Trophoblast cell (in vitro differentiated cells and primary cell): ENCODE measurements at regions not wholly inside any gene's neighbourhood (a gene's known extent, or its start where the extent isn't known, plus 50 kb on each side); places are given as distances from the start of the nearest gene placed in this dataset.

ENCODE experiments used
- DNase-seq, 2 donors: peaks; one replicate each; pipeline ENCODE4 v3.0.0-alpha.2; 2016
- H2AFZ ChIP-seq: 2 replicates; pipeline ENCODE4 v1.6.1; 2013; ENCODE audit warnings: low read length, moderate library complexity, mild to moderate bottlenecking; ENCODE audit not compliant: insufficient read depth, poor library complexity
- H2AK5ac ChIP-seq: 2 replicates; pipeline ENCODE4 v1.6.1; 2013; ENCODE audit warnings: mild to moderate bottlenecking, low read length
- H2BK120ac ChIP-seq: 2 replicates; pipeline ENCODE4 v1.6.1; 2013; ENCODE audit warnings: low read length, mild to moderate bottlenecking, moderate library complexity; ENCODE audit not compliant: insufficient read depth, poor library complexity
- H2BK12ac ChIP-seq: 2 replicates; pipeline ENCODE4 v1.6.1; 2013; ENCODE audit warnings: mild to moderate bottlenecking, low read length, moderate library complexity
- H2BK5ac ChIP-seq: 2 replicates; pipeline ENCODE4 v1.6.1; 2013; ENCODE audit warnings: low read length, low read depth, moderate library complexity, mild to moderate bottlenecking; ENCODE audit not compliant: poor library complexity
- H3K14ac ChIP-seq: 2 replicates; pipeline ENCODE4 v1.6.1; 2013; ENCODE audit warnings: mild to moderate bottlenecking, low read length
- H3K18ac ChIP-seq: 2 replicates; pipeline ENCODE4 v1.6.1; 2013; ENCODE audit warnings: mild to moderate bottlenecking, low read length
- H3K23ac ChIP-seq: 2 replicates; pipeline ENCODE4 v1.6.1; 2013; ENCODE audit warnings: low read length
- H3K27ac ChIP-seq: 2 replicates; pipeline ENCODE4 v1.5.1; 2013; ENCODE audit warnings: low read depth, mild to moderate bottlenecking, inconsistent platforms, low read length, moderate library complexity
- H3K27me3 ChIP-seq: 2 replicates; pipeline ENCODE4 v1.6.1; 2013; ENCODE audit warnings: inconsistent platforms, mild to moderate bottlenecking, low read length, moderate library complexity; ENCODE audit not compliant: insufficient read depth
- H3K36me3 ChIP-seq, 2 experiments: 1 replicate in 1 of 2; 2 replicates in 1 of 2; pipeline ENCODE4 v1.6.1; 2013; ENCODE audit warnings: low read length in 2 of 2, mild to moderate bottlenecking in 2 of 2, moderate library complexity in 1 of 2; ENCODE audit not compliant: insufficient read depth in 2 of 2, control insufficient read depth in 1 of 2
- H3K4ac ChIP-seq: 2 replicates; pipeline ENCODE4 v1.6.1; 2013; ENCODE audit warnings: low read depth, mild to moderate bottlenecking, low read length, moderate library complexity
- H3K4me1 ChIP-seq, 2 experiments: 1 replicate in 1 of 2; 2 replicates in 1 of 2; pipeline ENCODE4 v1.6.1; 2013; ENCODE audit warnings: low read length in 2 of 2, mild to moderate bottlenecking in 2 of 2, moderate library complexity in 1 of 2; ENCODE audit not compliant: insufficient read depth in 2 of 2, control insufficient read depth in 1 of 2
- H3K4me2 ChIP-seq: 2 replicates; pipeline ENCODE4 v1.6.1; 2013; ENCODE audit warnings: inconsistent platforms, mild to moderate bottlenecking, low read length, moderate library complexity
- H3K4me3 ChIP-seq: 2 replicates; pipeline ENCODE4 v1.5.1; 2013; ENCODE audit warnings: mild to moderate bottlenecking, low read depth, low read length, inconsistent platforms
- H3K79me1 ChIP-seq: one replicate; pipeline ENCODE4 v1.6.1; 2013; ENCODE audit warnings: low read length
- H3K79me2 ChIP-seq: 2 replicates; pipeline ENCODE4 v1.6.1; 2013; ENCODE audit warnings: low read length, mild to moderate bottlenecking; ENCODE audit not compliant: control insufficient read depth, insufficient read depth, poor library complexity
- H3K9ac ChIP-seq: 2 replicates; pipeline ENCODE4 v1.6.1; 2013; ENCODE audit warnings: mild to moderate bottlenecking, low read length
- H3K9me3 ChIP-seq: 2 replicates; pipeline ENCODE4 v1.6.1; 2013; ENCODE audit warnings: low read depth, mild to moderate bottlenecking, control low read depth, inconsistent platforms, low read length; ENCODE audit not compliant: insufficient read depth
- H4K12ac ChIP-seq: 2 replicates; pipeline ENCODE4 v1.6.1; 2013; ENCODE audit warnings: low read depth, mild to moderate bottlenecking, low read length, moderate library complexity
- H4K8ac ChIP-seq: 2 replicates; pipeline ENCODE4 v1.6.1; 2013; ENCODE audit warnings: low read depth, mild to moderate bottlenecking, low read length, moderate library complexity
- H4K91ac ChIP-seq: one replicate; pipeline ENCODE4 v1.6.1; 2013; ENCODE audit warnings: low read depth, mild to moderate bottlenecking, low read length, moderate library complexity
- WGBS: extraction: QIAGEN DNeasy Blood & Tissue Kit; methylation state at CpG from one replicate; pipeline ENCODE4 v1.1.7; 2013; ENCODE audit warnings: missing lambda C conversion rate; ENCODE audit not compliant: insufficient read length, insufficient coverage; ENCODE audit errors: extremely low coverage; 5-methylcytosine and 5-hydroxymethylcytosine counted together

- Histone ChIP-seq H3K4ac (no peak overlapping the region), H3K4me1 (no peaks in the 10 kb centered on the region), H3K27ac (no peak overlapping the region), H3K4me2 (no peak overlapping the region), H2AFZ (no peak overlapping the region), H2BK5ac (no peak overlapping the region), H3K79me1 (no peaks in the 10 kb centered on the region), H3K36me3 (no peaks in the 10 kb centered on the region), H3K4me3 (no peak overlapping the region), H3K27me3 (no peaks in the 10 kb centered on the region), H3K23ac (no peak overlapping the region), H2BK12ac (no peak overlapping the region), H3K79me2 (no peaks in the 10 kb centered on the region), H3K9ac (no peak overlapping the region), H4K8ac (no peak overlapping the region), H2BK120ac (no peak overlapping the region), H3K18ac (no peak overlapping the region), H3K14ac (no peak overlapping the region), H4K91ac (no peak overlapping the region), H2AK5ac (no peak overlapping the region), H3K9me3 (no peaks in the 10 kb centered on the region), H4K12ac (no peak overlapping the region)
- no peak for DNase-seq
- WGBS: no CpG with 5 or more reads among the region's 3 CpGs
Measured at GRCh38 chr4:13036841-13037240, 447.3 kb downstream of the RAB28 start.

DNA sequence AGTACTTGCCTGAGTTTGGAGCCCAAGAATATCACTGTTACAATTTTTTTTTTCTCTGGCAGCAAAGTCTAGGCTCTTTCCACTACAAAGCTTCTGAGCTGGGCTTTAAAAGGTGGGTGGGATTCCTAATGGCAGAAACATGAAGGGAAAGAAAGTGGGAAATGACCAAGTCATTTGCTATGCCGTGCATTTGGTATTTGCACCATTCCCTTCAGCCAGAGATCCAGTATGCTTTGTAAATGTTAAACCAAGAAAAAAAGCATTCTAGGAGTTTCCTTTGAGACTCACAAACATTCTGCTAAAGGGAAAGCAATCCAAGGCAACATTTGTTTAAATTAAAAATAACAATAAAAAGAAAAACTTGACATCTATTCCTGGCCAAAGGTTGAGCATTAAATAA, 451.2 kb downstream of the RAB28 start:
- no peak overlapping the region for H3K27ac ChIP-seq
- WGBS: no CpG with 5 or more reads among the region's 1 CpG

DNA sequence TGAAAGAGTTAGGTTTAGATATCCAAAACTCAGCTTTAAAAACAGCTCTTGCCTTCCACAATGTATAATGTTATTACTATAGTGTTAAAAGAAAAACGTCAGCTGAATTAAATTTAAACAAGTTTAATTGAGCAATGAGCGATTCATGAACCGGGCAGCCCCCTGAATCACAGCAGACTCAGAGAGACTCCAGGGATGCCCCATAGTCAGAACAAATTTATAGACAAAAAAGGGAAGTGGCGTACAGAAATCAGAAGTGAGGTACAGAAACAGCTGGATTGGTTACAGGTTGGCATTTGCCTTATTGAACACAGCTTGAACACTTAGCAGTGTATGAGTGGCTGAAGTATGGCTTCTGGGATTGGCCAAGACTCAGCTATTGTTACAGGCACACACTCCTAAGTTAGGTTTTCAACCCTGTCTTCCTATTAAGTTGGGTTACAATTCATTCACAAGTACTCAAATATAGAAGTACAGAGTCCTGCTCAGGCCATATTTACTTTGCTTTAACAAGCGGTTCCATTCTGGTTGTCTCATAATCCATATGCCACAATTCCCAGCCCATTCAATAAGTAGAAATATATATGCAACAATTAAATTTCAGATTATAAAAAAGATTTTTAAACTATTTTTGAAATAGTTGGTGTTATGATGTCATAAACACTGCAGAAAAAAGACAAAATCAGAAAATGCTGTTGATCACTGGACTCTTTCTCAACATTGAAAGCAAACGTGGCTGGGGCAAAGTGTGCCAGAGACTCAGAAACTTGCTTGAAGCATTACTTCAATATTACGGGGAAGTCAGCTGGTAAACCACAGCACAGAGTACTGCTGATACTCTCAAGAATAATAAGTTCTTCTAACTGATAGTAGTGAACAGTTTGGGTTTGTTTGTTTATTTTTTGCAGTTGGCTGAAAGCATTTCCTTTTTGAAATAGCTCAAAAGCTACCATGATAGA, 459.7 kb downstream of the RAB28 start:
- DNase-seq: no peak
- Histone ChIP-seq H3K79me1 (no peaks in the 10 kb centered on the region), H3K4me1 (no peaks in the 10 kb centered on the region), H4K91ac (no peak overlapping the region), H2BK5ac (no peak overlapping the region), H2AK5ac (no peak overlapping the region), H3K18ac (no peak overlapping the region), H3K4ac (no peak overlapping the region), H2AFZ (no peak overlapping the region), H3K14ac (no peak overlapping the region), H3K27ac (no peak overlapping the region), H3K4me2 (no peak overlapping the region), H3K79me2 (no peaks in the 10 kb centered on the region), H2BK120ac (no peak overlapping the region), H4K12ac (no peak overlapping the region), H3K9ac (no peak overlapping the region), H3K4me3 (no peak overlapping the region), H3K27me3 (no peaks in the 10 kb centered on the region), H3K23ac (no peak overlapping the region), H4K8ac (no peak overlapping the region), H3K9me3 (no peaks in the 10 kb centered on the region), H3K36me3 (no peaks in the 10 kb centered on the region), H2BK12ac (no peak overlapping the region)
- WGBS: no CpG with 5 or more reads among the region's 7 CpGs

More for the DNA sequence above, 451.2 kb downstream of the RAB28 start:
- no peaks in the 10 kb centered on the region for H3K4me1 ChIP-seq
- no peaks in the 10 kb centered on the region for H3K9me3 ChIP-seq
- H3K27me3 ChIP-seq: no peaks in the 10 kb centered on the region
- H3K4me2 ChIP-seq: no peak overlapping the region
- no peak overlapping the region for H2BK5ac ChIP-seq
- H3K4ac ChIP-seq: no peak overlapping the region
- no peak overlapping the region for H3K23ac ChIP-seq
- no peak overlapping the region for H3K9ac ChIP-seq
- no peaks in the 10 kb centered on the region for H3K79me2 ChIP-seq
- no peak overlapping the region for H4K91ac ChIP-seq
- no peaks in the 10 kb centered on the region for H3K79me1 ChIP-seq
- H2AK5ac ChIP-seq: no peak overlapping the region
- H3K18ac ChIP-seq: no peak overlapping the region
- H4K8ac ChIP-seq: no peak overlapping the region
- no peak overlapping the region for H2BK12ac ChIP-seq
- no peak overlapping the region for H2AFZ ChIP-seq
- no peak overlapping the region for H3K4me3 ChIP-seq
- H2BK120ac ChIP-seq: no peak overlapping the region
- H3K36me3 ChIP-seq: no peaks in the 10 kb centered on the region
- DNase-seq: no peak
- H3K14ac ChIP-seq: no peak overlapping the region
- no peak overlapping the region for H4K12ac ChIP-seq

DNA sequence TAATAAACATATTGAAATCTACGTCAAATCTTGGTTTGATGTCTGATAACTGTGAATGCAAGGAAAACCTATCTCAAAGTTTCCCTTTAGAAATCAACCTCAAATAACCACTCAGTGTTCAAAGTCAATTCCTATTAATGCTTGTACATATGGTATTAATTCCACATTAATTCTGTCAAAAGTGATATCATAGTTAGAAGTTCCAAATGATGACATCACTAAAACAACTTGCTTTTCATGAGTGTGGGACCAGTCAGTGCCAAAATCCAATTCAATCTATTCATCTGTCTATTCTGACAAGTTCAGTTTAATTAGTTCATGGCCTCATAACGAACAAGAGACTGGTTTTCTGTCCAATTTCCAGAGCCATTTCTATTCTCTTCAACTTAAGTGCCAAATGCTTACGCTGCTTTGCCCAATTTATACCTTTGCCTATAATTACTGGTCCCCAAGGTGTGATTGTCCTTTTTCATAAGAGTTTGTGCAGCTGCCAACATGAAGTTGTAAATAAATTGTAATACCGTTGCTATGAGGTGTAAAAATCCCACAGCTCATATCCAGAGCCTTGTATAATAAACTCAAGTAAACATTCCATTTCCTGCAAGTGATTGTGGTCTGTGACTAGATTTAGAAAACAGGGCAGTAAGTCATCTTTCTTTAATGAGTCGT, 476.2 kb downstream of the RAB28 start:
- no peaks in the 10 kb centered on the region for H3K79me1 ChIP-seq
- no peaks in the 10 kb centered on the region for H3K4me1 ChIP-seq
- H3K23ac ChIP-seq: no peak overlapping the region
- H4K91ac ChIP-seq: no peak overlapping the region
- WGBS: no CpG with 5 or more reads among the region's 5 CpGs
- H3K36me3 ChIP-seq: no peaks in the 10 kb centered on the region
- no peaks in the 10 kb centered on the region for H3K9me3 ChIP-seq
- no peak overlapping the region for H4K8ac ChIP-seq
- H2BK12ac ChIP-seq: no peak overlapping the region
- no peaks in the 10 kb centered on the region for H3K27me3 ChIP-seq
- H3K9ac ChIP-seq: no peak overlapping the region
- no peak overlapping the region for H3K4me3 ChIP-seq
- no peak overlapping the region for H2BK5ac ChIP-seq
- H3K18ac ChIP-seq: no peak overlapping the region
- no peak overlapping the region for H2AK5ac ChIP-seq
- no peak overlapping the region for H2BK120ac ChIP-seq
- no peak overlapping the region for H2AFZ ChIP-seq
- H3K4me2 ChIP-seq: no peak overlapping the region
- no peaks in the 10 kb centered on the region for H3K79me2 ChIP-seq
- H4K12ac ChIP-seq: no peak overlapping the region
- H3K27ac ChIP-seq: no peak overlapping the region
- H3K4ac ChIP-seq: no peak overlapping the region
- H3K14ac ChIP-seq: no peak overlapping the region
- no peak for DNase-seq
